ENCODE measurements at regions not wholly inside any gene's neighbourhood (a gene's known extent, or its start where the extent isn't known, plus 50 kb on each side); places are given as distances from the start of the nearest gene placed in this dataset.

DNA sequence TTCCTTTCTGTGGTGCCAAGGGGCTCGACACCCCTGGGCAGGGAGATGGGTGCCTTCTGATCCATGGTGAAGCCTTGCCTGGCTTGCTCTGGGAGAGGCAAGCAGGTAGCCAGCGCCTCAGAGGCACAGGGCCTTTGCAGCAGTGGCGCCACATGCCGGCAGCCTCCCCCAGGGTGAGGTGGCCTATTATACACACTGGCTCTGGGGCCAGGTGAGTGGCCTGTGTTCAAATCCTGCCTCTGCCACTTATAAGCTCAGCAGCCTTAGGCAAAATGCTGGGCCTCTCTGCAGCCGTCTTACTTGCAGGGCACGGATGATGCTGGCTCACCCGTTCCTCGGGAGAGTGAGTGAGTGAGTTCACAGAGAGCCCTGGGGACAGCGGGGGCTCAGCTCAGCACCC is 176.9 kb downstream of the TFAP2C start:
- intact Hi-C loops (cut with DNase I), result no loop called here

DNA sequence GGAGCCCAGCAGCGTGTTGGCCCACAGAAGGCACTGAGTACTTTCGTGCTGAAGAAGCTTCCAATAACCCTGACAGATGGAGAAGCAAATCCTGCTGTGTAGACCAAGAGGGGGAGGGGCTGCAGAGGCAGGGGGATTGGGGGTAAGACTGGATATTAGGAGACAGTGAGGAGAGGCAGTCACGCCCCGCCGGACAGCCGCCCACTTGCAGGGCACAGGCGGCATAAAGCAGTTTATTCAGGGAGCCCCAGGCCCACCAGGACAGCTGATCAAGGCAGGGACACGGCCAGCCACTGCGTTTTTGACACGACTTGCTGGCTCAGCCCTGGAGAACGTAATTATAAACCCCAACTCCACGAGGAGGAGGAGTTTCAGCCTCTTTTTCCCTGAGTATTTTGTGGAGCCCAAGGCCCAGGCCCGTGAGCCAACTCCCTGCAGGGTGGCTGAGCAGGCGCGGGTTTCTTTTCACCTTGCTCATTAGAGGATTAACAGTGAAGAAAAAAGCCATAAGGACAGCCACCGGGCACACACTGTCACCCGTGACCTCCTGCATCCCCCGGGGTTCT is 177.9 kb downstream of the TFAP2C start:
- ATAC-seq, result no peak
- Histone ChIP-seq H3K4me1 (no peaks in the 10 kb centered on the region), H3K36me3 (no peaks in the 10 kb centered on the region), H3K9me3 (no peaks in the 10 kb centered on the region), H3K27ac (no peak overlapping the region), H3K27me3 (peaks cover 0 to 64% (median 40%) of the 10 kb centered on the region in 7 donors), H3K4me3 (no peak overlapping the region)
- WGBS, 2 donors, result 41 to 42% methylated on average over 18 of the region's 18 CpGs
- no peak for DNase-seq
- TF ChIP-seq, protein P1, sequence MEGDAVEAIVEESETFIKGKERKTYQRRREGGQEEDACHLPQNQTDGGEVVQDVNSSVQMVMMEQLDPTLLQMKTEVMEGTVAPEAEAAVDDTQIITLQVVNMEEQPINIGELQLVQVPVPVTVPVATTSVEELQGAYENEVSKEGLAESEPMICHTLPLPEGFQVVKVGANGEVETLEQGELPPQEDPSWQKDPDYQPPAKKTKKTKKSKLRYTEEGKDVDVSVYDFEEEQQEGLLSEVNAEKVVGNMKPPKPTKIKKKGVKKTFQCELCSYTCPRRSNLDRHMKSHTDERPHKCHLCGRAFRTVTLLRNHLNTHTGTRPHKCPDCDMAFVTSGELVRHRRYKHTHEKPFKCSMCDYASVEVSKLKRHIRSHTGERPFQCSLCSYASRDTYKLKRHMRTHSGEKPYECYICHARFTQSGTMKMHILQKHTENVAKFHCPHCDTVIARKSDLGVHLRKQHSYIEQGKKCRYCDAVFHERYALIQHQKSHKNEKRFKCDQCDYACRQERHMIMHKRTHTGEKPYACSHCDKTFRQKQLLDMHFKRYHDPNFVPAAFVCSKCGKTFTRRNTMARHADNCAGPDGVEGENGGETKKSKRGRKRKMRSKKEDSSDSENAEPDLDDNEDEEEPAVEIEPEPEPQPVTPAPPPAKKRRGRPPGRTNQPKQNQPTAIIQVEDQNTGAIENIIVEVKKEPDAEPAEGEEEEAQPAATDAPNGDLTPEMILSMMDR (IDR thresholded peaks at IDR 0.05), result no peak
- intact Hi-C loops (cut with DNase I), result no loop called here

More for the DNA sequence above, 176.9 kb downstream of the TFAP2C start:
- ATAC-seq, result no peak
- TF ChIP-seq, protein P1 (IDR thresholded peaks at IDR 0.05), result no peak
- Histone ChIP-seq H3K4me1 (no peaks in the 10 kb centered on the region), H3K4me3 (no peak overlapping the region), H3K27me3 (peaks cover 0 to 64% (median 40%) of the 10 kb centered on the region in 7 donors), H3K36me3 (no peaks in the 10 kb centered on the region), H3K9me3 (no peaks in the 10 kb centered on the region), H3K27ac (no peak overlapping the region)
- no peak for DNase-seq
- 83 to 89% methylated on average over 9 of the region's 9 CpGs for WGBS, 2 donors

DNA sequence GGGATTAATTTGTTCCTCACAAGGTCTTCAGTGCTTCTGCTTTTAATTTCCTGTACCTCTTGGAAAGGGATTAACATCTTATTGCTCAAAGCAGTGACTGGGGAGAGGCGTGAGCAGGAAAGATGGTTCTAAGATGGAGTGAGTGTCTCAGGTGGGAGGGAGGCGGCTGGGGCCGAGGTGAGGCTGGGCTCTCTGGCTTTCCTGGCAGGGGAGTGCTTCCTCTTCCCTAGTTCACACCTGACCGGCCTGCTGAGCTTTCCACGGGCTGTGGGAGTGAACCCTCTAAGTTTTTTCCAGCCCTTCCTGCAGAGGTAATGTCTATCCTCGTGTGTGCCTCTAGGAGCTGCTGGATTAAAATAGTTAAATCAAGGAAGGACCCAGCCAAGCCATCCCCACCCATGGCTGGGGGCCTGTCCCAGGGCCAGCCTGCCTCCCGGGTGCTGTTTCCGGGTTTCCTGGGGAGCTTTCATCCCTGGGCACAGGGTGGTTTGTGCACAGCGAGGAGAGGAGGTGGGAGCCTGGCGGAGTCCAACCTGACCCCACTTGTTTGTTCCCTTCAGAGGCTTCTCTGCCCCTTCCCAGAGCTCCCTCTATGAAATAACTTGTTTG is 179.1 kb downstream of the TFAP2C start:
- Histone ChIP-seq H3K36me3 (no peaks in the 10 kb centered on the region), H3K27ac (no peak overlapping the region), H3K27me3 (peaks cover 0 to 59% (median 39%) of the 10 kb centered on the region in 7 donors), H3K9me3 (peaks cover 0 to 5% (median 0%) of the 10 kb centered on the region in 11 donors), H3K4me1 (no peaks in the 10 kb centered on the region), H3K4me3 (no peak overlapping the region)
- WGBS, 2 donors, result 26 to 31% methylated on average over 10 of the region's 10 CpGs
- no peak for DNase-seq
- intact Hi-C loops (cut with DNase I), result no loop called here
- TF ChIP-seq, protein P1 (IDR thresholded peaks at IDR 0.05), result no peak
- ATAC-seq, result no peak

DNA sequence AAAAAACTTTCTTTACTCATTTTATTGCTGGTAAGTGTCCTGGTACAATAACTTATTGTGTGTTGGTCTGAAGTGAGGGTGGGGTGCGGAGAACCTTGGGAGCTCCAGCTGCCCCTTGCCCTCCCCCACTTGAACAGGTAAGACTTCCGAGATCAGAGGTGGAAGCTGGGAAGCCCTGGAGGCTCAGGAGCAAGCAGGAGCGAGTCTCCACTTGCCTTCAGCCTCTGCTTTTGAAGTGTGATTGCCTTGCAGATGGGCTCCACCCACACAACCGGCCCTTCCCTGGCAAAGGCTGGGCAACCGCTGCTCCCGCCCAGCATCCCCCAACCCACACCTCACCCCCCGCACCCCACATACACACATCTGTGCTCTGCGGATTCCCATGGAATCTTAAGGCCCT is 179.6 kb downstream of the TFAP2C start:
- Histone ChIP-seq H3K4me1 (no peaks in the 10 kb centered on the region), H3K4me3 (no peak overlapping the region), H3K27ac (no peak overlapping the region), H3K36me3 (no peaks in the 10 kb centered on the region), H3K27me3 (peaks cover 0 to 59% (median 39%) of the 10 kb centered on the region in 7 donors), H3K9me3 (peaks cover 0 to 5% (median 0%) of the 10 kb centered on the region in 11 donors)
- intact Hi-C loops (cut with DNase I), result no loop called here
- 33 to 43% methylated on average over 8 of the region's 8 CpGs for WGBS, 2 donors
- ATAC-seq (no peak), DNase-seq (no peak)
- TF ChIP-seq, protein P1 (IDR thresholded peaks at IDR 0.05), result no peak
